Superior temporal gyrus (tissue), 1 donor: ENCODE measurements at regions not wholly inside any gene's neighbourhood (a gene's known extent, or its start where the extent isn't known, plus 50 kb on each side); places are given as distances from the start of the nearest gene placed in this dataset.

Experiments used
- DNase-seq: peaks from one replicate; pipeline ENCODE4 v3.0.0-alpha.2; 2016; ENCODE audit errors: extremely low spot score

DNA sequence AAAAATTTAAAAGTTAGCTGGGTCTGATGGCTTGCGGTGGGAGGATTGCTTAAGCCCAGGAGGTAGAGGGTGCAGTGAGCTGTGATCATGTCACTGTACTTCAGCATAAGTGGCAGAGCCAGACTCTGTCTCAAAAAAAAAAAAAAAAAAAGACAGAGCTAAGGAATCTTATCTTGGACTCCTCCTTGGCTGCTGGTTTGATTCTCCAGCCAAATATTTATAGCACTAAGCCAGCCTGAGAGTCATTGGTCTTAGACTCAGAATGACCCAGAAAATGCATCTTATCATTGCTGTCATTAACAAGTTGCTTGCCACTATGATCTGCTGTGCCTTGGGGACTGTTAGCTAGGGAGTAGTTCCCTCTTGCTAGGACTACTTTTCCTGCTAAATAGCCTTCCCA lies 164.7 kb downstream of the GNAT3 start:
- no peak for DNase-seq

DNA sequence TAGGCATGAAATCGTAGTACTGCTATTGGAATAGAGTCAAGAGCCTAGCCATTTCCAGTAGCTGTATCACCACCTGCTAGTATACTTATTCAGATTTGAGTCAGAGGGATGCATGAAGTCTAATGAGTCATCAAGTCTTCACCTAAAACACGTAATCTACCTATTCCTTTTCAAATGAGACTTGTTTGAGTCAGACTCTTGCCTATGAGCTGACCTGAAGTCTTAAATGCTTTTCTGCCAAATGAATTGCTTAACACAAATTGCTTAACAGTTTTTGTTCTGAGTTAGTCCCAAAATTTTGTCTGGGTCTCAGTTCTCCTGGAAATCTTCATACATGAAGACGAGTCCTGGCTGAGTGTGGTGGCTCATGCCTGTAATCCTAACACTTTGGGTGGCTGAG lies 165.2 kb downstream of the GNAT3 start:
- no peak for DNase-seq

DNA sequence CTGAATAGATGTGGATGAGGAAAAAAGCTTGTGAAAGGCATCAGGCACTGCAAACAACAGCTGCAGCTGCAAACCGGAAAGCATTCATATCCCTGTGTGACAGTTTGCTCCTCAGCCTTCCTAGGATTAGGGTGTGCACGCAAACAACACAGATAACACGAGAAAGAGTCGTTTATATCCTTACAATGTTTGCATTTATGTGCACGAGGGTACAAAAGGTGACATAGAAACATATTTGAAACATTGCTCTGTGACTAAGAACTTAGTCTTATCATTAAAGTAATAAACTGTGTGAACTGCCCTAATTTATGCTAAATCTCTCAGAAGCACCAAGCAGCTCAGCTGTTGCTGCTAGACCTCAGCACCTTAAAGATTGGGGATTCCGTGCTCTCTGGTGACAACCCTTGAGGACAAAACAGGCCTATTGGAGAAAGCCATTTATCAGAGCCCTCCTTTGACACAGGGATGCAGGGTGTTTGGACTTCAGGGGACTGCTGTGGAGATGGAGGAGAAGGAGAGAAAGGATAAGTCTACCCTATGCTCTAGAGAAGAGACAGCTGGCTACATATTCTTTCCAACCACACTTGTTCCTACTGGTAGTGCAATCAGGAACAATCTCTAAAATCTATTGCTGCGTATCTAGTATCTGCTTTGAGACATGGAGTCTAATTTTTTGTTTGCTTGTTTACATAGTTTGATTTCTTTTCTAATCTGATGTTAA lies 176.2 kb downstream of the GNAT3 start:
- DNase-seq = peak; percentile 64

DNA sequence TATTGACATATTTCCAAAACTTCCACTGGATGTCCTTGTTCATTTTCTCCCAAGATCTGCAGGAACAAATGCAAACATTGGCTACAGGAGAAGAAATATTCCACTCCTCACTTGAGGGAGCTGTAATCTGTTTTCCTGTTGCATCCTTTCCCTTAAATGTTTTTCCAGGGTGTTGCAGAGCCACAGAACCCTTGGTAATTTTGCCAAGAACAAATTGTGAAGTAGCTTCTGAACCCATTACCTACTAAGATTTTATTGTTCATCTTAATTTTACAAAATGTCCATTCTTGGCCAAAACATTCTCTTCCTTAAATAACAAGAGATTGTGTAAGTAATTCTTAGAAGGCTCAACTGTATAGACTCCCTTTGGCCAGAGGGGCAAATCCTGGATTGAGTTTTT lies 177.0 kb downstream of the GNAT3 start:
- peak; percentile 22 for DNase-seq

DNA sequence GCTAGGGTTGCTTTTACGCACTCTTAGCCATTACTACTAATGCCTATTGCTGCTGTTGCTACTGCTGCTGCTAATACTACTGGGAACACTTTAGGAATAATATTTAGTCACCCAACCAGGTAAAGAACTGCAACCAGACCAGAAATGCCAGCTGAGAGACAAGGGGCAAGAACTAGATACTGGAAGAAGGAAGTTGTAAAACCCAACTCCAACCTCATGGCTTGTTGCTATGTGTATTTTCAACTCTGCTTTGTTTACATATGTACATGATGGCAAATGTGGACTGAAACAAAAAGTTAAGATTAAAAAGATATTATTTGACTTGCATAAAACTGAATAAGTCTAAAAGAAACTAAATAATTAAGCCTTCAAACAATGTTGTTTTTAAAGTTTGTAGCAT lies 177.7 kb downstream of the GNAT3 start:
- DNase-seq = no peak

DNA sequence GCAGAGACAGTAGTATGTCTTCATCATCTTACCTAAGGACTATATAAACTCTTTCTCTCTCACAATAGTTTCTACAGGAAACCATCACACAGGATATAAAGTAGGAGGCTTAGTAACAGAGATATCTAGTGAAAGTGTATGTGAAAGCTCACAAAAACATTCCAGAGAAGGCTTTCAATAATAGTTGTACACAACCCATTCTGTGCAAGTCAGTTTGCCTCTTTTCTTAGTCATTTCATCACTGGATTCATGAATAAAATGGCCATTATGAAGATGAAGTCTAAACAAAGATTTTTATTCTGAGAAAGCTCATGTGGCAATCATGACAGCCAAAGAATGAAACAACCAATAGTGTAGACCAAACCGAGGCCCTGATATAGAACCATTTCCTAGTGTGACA lies 178.8 kb downstream of the GNAT3 start:
- DNase-seq = no peak

DNA sequence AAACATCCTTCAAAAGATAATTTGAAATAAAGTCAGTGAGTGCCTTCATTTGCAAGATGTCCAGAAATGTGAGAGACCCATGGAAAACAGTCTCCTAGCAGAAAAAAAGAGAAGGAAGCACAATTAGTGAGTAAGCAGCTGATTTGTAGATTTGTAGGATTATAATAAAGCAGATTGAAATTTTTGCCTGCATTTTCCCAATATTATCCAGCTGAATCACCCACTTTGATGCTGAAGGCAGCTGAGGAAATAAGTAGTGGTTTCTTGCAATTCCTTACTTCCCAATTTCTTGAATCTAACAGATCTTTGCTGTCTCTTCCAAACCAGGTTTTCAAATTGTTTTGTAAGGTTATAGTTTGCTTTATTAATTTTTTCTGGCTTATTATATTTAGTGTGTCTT lies 181.4 kb downstream of the GNAT3 start:
- no peak for DNase-seq

DNA sequence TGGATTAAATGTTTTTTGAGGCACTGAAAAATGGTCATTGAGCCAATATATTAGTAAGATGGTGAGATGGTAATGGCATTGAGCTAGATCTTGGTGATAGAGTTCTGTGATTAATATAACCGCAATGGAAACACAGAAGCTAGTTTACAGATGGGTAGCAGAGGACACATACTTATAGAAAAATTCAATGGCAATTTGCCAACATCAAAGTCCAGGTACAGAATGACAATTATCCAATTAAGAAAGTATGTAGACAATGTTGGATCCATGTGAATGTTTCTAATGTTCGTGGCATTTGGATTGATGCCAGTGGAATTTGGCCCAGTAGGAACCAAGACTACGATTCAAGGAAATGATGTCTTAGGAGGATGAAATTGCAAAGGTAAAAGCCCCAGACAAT lies 187.8 kb downstream of the GNAT3 start:
- no peak for DNase-seq

DNA sequence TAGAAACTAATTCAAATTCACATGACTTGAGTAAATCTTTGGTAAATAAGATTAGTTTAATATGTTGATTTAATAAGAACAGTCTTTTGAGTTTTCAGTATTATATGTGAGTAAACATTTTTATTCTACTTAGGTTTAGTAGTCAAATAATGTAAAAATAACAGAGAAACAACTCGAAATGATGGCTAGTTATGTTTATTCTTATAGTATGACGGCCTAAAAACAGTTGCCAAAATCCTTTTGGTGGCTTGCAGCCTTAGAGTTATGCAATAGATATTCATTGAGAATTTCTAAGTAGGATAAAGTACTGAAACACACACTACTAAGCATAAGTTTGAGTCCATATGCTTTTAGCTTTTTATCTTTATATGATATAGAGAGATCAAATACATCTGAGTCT lies 184.8 kb downstream of the GNAI1 start:
- no peak for DNase-seq

DNA sequence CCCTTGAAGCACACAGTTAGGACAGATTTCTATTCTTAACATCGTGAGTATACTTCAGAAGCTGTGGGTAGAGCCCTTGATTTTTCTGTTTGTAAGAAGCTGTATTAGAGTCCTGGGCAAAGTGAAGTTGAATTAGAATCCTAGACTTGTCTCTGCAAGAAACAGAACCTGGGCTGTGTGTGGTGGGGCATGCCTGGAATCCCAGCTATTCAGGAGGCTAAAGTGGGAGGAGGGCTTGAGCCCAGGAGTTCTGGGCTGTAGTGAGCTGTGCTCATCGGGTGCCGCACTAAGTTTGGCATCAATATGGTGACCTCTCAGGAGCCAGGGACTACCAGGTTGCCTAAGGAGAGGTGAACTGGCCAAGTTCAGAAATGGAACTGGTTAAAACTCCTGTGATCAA lies 183.4 kb downstream of the GNAI1 start:
- DNase-seq = no peak

DNA sequence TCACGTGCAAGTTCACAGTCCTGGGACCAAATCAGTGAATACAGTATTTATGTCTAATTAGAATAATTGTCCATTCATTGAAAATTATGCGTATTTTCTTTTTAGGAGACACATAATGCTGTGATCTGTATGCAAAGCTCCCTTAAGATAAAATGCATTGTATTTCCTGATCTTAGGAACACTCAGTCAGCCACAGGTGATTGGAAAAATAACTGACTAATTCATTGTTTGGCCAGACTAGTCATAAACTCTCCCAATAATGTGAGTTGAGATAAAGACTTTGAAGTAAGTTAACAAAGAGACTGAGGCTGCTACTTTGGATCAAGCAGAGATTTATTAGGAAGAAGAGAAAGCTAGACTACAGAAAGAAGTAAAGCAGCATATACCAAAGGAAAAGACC lies 182.2 kb downstream of the GNAI1 start:
- no peak for DNase-seq

DNA sequence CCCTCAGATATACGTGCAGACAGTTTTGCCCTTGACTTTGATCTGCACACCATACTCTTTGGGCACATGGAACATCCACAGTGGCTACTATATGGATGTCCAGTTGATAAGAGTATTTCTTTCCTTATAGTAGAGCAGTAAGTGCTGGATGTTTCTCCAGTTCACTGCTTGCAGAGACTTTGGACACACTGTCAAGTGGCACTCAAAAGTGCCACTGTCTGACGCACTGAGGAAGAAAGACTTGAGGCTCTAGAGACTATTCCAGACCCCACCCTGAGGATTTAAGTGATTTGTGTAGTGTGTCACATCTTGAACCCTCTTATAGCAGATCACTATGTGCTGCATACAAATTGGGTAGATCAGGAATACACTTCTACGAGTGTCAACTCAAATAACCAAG lies 179.1 kb downstream of the GNAI1 start:
- no peak for DNase-seq

DNA sequence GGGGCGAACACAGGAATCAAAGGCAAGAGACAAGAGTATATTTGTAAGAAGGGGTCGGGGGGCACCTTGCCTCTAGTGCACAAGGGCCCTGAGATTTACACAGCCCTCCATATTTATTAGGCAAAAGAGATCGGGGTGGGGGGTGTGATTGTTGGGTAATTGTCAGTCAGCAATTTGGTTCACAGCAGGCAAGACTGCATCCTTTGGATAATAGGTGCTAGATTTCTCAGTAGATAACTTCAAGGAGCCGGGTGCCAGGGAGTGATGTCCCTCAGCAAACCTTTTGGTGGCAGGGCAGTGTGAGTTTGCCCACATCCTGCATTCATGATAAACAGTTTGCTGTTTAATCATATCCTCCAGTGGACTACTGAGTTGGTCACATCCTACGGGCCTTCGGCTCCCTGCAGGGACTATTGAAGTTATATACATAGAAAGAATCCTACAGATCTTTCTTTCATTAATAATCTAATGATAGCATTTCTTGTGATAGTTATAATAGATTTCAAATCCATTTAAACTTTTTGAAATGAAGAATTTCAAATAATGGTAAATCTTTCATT lies 178.5 kb downstream of the GNAI1 start:
- no peak for DNase-seq

DNA sequence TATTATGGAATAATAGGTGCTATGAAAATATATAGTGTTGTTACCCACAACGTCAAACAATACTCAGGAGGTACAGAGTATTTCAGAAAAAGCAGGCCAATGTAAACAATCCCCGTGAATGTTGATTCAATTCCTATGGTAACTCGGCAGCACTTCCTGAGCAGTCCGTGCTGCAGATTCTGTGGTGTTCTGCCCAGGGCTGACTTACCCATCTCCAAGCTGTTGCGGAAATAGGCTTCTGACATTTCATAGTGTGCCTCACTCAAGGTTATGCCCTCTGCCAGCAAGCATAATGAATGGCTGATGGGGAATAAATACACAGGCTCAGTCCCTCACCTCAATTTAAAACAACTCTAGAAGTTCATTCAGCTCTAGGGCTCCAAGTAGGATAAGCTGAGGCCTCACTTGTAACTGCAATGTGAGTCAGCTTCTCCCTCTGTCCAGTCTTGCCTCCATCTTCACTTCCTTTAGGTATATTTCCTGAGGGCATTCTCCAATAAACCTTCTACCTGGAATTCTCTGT lies 177.6 kb downstream of the GNAI1 start:
- no peak for DNase-seq

DNA sequence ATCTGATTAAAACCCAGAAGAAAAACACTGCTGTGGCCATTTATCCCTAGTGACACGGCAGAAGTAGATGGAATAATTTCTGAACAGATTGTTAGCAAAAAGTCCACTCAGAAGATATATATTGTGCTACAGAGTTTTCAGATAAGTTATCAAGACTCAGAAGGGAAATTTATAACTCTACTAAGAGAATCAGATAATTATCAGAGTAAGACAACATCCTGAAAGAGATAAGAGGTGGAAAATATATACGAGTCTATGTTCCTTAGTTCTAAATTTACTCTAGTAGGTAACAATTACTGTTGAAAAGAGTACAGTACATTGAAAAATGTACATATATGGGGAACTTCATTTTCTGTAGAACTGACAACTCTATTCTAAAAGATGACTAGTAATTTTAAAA lies 176.7 kb downstream of the GNAI1 start:
- no peak for DNase-seq

DNA sequence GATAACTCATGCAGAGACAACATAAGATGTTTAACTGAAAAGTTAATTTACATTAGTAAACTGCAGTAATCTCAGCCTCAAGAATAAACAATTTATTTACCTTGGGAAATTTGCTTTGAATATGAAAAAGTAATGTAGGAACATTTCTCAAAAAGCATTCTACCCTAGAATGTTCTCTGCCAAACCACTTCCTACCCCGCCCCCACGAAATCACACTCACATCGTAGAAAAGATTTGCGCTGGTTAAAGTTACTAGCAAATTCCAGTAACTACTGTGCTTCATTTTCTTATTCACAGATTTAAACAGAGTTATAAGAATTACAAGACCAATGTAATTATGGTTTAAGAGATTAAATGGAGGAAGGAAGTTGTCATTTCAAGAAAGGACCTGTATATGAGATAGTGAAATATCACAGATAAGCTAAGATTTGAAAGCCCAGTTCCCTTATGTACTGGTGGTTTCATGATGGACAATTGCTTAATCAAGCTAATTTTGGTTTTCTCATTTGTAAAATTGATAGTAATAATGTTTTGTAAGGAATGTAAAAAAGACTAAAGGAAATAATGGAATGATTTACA lies 175.4 kb downstream of the GNAI1 start:
- no peak for DNase-seq

DNA sequence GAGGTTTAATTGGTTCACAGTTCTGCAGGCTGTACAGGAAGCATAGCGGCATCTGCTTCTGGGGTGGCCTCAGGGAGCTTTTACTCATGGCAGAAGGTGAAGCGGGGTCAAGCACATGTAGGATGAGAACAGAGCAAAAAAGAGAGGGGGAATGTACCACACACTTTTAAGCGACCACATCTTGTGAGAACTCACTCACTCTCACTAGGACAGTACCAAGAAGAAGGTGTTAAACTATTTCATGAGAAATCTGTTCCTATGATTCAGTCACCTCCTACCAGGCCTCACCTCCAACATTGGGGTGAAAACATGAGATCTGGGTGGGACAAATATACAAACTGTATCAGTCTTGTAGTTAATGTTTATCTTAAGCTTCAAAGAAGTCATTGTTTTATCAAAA lies 174.7 kb downstream of the GNAI1 start:
- no peak for DNase-seq

DNA sequence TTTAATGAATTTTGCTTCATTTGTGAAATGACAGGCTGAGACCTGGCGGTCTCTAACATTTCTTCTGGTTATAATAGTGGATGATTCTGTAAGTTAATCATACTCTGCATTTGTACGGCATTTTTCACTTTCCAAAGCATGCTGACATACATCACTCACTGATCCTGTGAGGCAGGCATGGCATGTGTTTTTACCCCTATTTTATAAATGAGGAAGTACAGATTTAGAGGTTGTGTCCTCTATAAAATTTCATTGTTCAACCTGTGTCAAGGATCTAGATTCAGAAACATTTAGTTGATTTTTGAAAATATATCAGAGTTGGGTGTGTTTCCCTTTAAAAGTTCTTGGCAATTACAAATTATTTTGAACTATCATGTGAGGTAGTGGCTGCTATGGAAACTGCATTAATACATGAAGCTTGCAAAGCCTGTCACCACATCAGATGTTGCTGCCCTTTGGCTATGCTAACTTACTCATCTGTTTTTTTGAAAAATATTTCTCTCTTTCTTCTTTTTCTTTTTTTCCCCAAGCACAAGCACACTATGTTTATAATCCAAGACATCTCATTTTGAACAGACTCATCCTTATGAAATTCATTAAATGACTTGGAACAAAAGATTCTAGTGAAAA lies 172.7 kb downstream of the GNAI1 start:
- no peak for DNase-seq

DNA sequence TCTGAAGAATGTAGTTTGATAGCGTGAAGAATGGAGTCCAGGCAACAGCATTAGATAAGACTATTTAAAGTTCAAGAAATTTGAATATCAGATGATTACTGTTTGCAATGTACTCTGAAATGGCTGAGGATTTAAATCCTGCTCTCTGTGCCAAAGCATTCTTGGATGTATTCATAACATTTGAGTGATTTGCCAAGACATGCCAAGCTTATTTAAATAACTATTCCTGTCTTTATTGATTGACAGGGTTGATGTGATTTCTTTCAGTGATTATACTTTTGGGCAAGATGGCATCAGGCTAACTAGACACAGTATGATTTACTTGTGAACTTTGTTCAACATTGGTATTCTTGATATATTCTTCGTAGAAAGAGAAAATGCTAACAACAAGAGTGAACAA lies 168.7 kb downstream of the GNAI1 start:
- DNase-seq = no peak

DNA sequence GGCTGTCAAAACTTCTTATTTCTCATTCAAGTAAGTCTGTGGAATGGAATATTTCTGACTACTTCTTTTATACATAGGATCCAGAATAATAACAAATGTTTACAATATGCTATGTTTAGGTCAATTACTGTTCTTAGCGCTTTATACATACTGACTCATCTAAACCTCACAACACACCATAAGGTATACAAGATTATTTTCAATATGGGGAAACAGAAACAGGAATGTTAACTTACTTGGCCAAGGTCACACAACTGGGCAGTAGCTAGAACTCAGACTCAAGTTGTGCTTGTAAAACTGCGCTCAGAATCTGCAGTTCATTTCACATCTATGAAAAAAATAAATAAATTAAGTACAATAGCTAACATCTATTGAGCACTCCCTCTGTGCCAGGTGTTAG lies 168.0 kb downstream of the GNAI1 start:
- no peak for DNase-seq

DNA sequence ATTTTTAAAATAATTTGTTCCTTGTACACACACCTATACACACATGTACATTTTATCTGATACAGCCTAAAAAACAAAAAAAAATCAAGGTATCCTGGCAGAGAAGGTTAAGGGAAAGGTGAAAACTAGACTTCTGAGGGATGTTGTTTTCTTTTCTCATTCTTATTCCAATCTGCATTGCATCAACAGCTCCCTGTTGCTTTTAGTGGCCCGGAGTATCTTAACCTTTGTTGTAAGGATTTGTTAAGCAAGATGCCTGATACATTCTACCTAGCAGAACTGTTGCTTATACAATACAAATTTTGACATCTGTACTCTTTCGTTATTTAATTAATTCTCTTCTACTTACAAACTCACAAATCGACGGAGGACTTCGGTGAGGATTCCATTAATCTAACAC lies 167.4 kb downstream of the GNAI1 start:
- no peak for DNase-seq

DNA sequence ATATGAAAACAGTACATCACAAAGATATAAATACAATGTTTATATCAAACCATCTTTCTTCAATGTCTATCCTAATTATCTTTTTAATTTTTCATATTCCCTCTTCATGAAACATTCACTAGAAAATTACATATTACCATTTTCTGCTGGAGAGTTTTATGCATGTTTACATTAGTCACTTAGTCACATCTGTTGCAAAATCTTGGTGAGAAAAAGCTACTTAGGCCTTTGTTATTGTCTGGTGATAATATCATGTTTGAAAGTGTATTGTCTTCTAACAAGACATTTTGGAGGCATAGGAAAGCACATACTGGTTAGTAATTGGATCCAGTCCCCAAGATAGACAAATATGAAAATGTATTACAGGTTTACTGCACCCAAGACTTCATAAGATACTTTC lies 163.6 kb downstream of the GNAI1 start:
- DNase-seq = no peak

DNA sequence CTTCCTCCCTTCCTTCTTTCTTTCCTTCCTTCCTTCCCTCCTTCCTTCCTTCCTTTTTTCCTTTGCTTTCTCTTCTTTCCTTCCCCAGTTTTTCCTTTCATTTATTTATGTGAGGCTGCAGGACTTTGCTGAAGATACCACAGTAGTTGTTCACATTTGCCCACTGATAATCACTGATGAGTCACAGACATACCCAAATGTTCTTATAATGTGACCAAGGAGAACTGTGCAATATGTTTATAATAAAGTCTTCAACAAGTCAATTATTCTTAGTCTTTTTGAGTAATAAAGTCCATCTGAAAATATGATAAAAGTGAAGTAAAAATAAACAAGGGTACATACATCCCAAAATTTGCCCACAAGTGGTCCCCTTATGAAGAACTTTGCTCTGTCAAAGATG lies 159.7 kb downstream of the GNAI1 start:
- no peak for DNase-seq
